IPS-NIHi7 (cell line): ENCODE measurements at regions not wholly inside any gene's neighbourhood (a gene's known extent, or its start where the extent isn't known, plus 50 kb on each side); places are given as distances from the start of the nearest gene placed in this dataset.

Experiments used
- DNase-seq: peaks from one replicate; pipeline ENCODE4 v3.0.0; 2012; ENCODE audit warnings: mixed read lengths; ENCODE audit errors: extremely low spot score

GRCh38 chrX:63884821-63885790 lies 100.1 kb upstream of the ARHGEF9 start:
- DNase-seq, result no peak

GRCh38 chrX:63869506-63869905 lies 84.5 kb upstream of the ARHGEF9 start:
- no peak for DNase-seq

GRCh38 chrX:63855896-63856295 lies 70.9 kb upstream of the ARHGEF9 start:
- no peak for DNase-seq

GRCh38 chrX:63835361-63835760 lies 50.3 kb upstream of the ARHGEF9 start:
- no peak for DNase-seq
